Activated naive CD8-positive, alpha-beta T cell treated with anti-CD3 and anti-CD28 coated beads, Interleukin-2, amount 10 ng/mL, durations not matched to agents 7 days and 5 days (primary cell): ENCODE measurements at regions not wholly inside any gene's neighbourhood (a gene's known extent, or its start where the extent isn't known, plus 50 kb on each side); places are given as distances from the start of the nearest gene placed in this dataset.

ENCODE experiments used
- ATAC-seq: fragments of 150-1000 bp; cut with Tn5 transposase; one replicate; pipeline ENCODE4 v1.10.0; 2021; ENCODE audit warnings: low read depth, moderate library complexity
- POLR2A ChIA-PET: fragments of 350-600 bp; sonication (Branson Sonifier 250); formaldehyde crosslinking; loops from one replicate; lab custom pipeline; 2021; ENCODE audit warnings: antibody characterized with exemption; lab: Charles Lee
- DNase-seq: peaks from one replicate; pipeline ENCODE4 v3.0.0; 2021
- H3K27ac Mint-ChIP-seq: one replicate; pipeline ENCODE4 v1.8.0; 2022; ENCODE audit warnings: mild to moderate bottlenecking, mixed read lengths
- H3K27me3 Mint-ChIP-seq: one replicate; pipeline ENCODE4 v1.8.0; 2022; ENCODE audit warnings: mild to moderate bottlenecking, moderate library complexity, mixed read lengths
- H3K36me3 Mint-ChIP-seq: one replicate; pipeline ENCODE4 v1.8.0; 2021; ENCODE audit warnings: mild to moderate bottlenecking, mixed read lengths
- H3K4me1 Mint-ChIP-seq: one replicate; pipeline ENCODE4 v1.8.0; 2021; ENCODE audit warnings: mixed read lengths
- H3K4me3 Mint-ChIP-seq: one replicate; pipeline ENCODE4 v1.8.0; 2022; ENCODE audit warnings: mild to moderate bottlenecking, moderate library complexity, mixed read lengths
- H3K9me3 Mint-ChIP-seq: one replicate; pipeline ENCODE4 v1.8.0; 2021; ENCODE audit warnings: mixed read lengths

DNA sequence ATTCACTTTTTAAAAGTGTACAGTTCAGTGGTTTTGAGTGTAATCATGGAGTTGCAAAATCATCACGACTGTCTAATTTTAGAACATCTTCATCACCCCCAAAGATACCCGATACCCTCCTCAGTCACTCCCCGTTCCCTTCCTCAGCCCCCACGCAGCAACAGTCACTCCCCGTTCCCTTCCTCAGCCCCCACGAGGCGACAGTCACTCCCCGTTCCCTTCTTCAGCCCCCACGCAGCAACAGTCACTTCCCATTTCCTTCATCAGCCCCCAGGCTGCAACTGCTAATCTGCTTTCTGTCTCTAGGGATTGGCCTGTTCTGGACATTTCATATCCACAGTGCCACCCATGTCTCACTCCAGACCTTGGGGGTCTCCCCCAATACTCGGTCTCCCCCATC, 161.6 kb upstream of the PPP2R2D start:
- POLR2A ChIA-PET, result no interaction called here

GRCh38 chr10:131742500-131742951, 158.3 kb upstream of the PPP2R2D start:
- no peaks in the 10 kb centered on the region for H3K9me3 Mint-ChIP-seq
- no peak overlapping the region for H3K4me3 Mint-ChIP-seq
- DNase-seq, result no peak
- H3K36me3 Mint-ChIP-seq, result no peaks in the 10 kb centered on the region
- peaks cover 3% of the 10 kb centered on the region for H3K4me1 Mint-ChIP-seq
- no peak overlapping the region for H3K27ac Mint-ChIP-seq
- POLR2A ChIA-PET, result no interaction called here
- peaks cover 13% of the 10 kb centered on the region for H3K27me3 Mint-ChIP-seq
- no peak for ATAC-seq

More for the DNA sequence above, 161.6 kb upstream of the PPP2R2D start:
- Mint-ChIP-seq H3K36me3 (no peaks in the 10 kb centered on the region), H3K27ac (no peak overlapping the region), H3K4me3 (no peak overlapping the region), H3K4me1 (peaks cover 2% of the 10 kb centered on the region), H3K9me3 (no peaks in the 10 kb centered on the region), H3K27me3 (peaks cover 4% of the 10 kb centered on the region)
- DNase-seq, result no peak
- ATAC-seq, result no peak

DNA sequence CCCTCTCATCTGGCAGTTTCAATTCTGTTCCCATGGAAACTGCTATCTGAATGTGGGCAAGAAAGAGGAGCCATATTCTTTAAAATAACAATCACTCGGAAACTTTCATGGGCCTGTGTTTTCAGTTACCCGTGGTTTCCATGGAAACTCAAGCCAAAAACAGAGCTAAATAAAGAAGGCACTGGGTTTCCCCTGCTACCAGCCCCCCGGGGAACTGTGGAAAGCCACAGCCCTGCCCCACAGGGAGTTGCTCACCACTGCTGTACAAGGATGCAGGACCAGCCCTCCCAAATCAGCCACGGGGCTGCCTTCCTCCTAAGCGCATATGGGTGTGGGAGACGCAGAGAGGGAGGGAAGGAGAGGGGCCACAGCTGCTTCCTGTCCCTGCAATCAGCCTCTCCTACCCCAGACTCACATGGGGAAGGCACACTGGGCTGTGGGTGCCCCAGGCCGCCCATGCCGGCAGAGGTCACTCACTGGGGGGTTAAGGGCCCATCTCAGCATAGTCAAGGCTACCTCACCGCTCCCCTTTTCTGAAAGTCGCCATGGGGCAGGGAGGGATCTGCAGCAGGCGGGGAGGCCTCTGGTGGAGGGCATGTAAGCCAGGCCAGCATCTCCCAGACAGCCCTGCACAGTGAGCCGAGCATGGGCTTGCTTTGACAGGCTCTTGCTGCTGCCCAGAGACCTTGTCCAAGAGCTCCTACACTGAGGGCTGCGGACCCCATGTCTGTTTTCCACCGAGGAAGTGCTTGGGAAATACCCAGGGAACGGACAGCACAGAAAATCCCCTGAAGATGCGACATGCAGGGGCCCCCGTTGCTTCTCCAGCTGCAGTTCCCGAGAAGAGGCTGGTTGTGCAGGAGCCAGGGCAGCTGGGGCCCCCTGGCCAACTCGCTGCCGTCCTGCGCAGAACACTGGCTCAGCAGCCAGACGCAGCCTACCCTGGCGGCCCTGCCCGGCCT, 157.3 kb upstream of the PPP2R2D start:
- DNase-seq (no peak), ATAC-seq (no peak)
- peaks cover 13% of the 10 kb centered on the region for H3K27me3 Mint-ChIP-seq
- H3K9me3 Mint-ChIP-seq, result no peaks in the 10 kb centered on the region
- no peaks in the 10 kb centered on the region for H3K36me3 Mint-ChIP-seq
- POLR2A ChIA-PET, result interaction anchor here (0.6 kb wide), 1 partner anchor 1677 kb away, joined by 3 read pairs; no protein-coding TSS in a partner anchor
- H3K27ac Mint-ChIP-seq, result no peak overlapping the region
- H3K4me1 Mint-ChIP-seq, result peaks cover 3% of the 10 kb centered on the region
- no peak overlapping the region for H3K4me3 Mint-ChIP-seq

- no peak overlapping the region for H3K27ac Mint-ChIP-seq
- no peaks in the 10 kb centered on the region for H3K36me3 Mint-ChIP-seq
- peaks cover 3% of the 10 kb centered on the region for H3K4me1 Mint-ChIP-seq
- ATAC-seq (no peak), DNase-seq (no peak)
- no peaks in the 10 kb centered on the region for H3K9me3 Mint-ChIP-seq
- no peak overlapping the region for H3K4me3 Mint-ChIP-seq
- H3K27me3 Mint-ChIP-seq, result peaks cover 12% of the 10 kb centered on the region
- POLR2A ChIA-PET, result interaction anchor here (0.6 kb wide), 1 partner anchor 1678 kb away, joined by 3 read pairs; no protein-coding TSS in a partner anchor
Observed at GRCh38 chr10:131744346-131744745, 156.5 kb upstream of the PPP2R2D start.

GRCh38 chr10:131745591-131745990, 155.2 kb upstream of the PPP2R2D start:
- Mint-ChIP-seq H3K4me1 (peaks cover 3% of the 10 kb centered on the region), H3K4me3 (no peak overlapping the region)
- no peak for ATAC-seq

GRCh38 chr10:131746241-131746711, 154.5 kb upstream of the PPP2R2D start:
- peaks cover 3% of the 10 kb centered on the region for H3K4me1 Mint-ChIP-seq
- H3K27me3 Mint-ChIP-seq, result peaks cover 11% of the 10 kb centered on the region
- ATAC-seq (no peak), DNase-seq (no peak)
- no peak overlapping the region for H3K4me3 Mint-ChIP-seq
- POLR2A ChIA-PET, result no interaction called here
- H3K9me3 Mint-ChIP-seq, result no peaks in the 10 kb centered on the region
- no peak overlapping the region for H3K27ac Mint-ChIP-seq
- H3K36me3 Mint-ChIP-seq, result no peaks in the 10 kb centered on the region

More at GRCh38 chr10:131745591-131745990, 155.2 kb upstream of the PPP2R2D start:
- POLR2A ChIA-PET, result no interaction called here
- no peaks in the 10 kb centered on the region for H3K36me3 Mint-ChIP-seq
- no peak for DNase-seq
- peaks cover 11% of the 10 kb centered on the region for H3K27me3 Mint-ChIP-seq
- no peaks in the 10 kb centered on the region for H3K9me3 Mint-ChIP-seq
- H3K27ac Mint-ChIP-seq, result no peak overlapping the region

DNA sequence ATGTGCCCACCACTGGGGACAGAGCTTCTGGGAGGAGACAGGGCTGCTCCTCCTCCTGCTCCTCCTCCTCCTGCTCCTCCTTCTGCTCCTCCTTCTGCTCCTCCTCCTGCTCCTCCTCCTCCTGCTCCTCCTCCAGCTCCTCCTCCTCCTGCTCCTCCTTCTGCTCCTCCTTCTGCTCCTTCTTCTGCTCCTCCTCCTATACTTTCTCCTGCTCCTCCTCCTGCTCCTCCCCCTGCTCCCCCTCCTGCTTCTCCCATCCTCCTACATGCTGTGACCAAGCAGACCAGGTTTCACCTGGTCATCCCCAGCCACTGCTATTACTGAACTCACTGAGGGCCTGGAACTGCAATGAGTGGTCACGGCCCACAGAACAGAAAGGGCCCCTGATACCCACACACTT, 154.0 kb upstream of the PPP2R2D start:
- Mint-ChIP-seq H3K36me3 (no peaks in the 10 kb centered on the region), H3K4me3 (no peak overlapping the region), H3K27ac (no peak overlapping the region), H3K4me1 (peaks cover 3% of the 10 kb centered on the region), H3K9me3 (no peaks in the 10 kb centered on the region), H3K27me3 (peaks cover 11% of the 10 kb centered on the region)
- POLR2A ChIA-PET, result no interaction called here
- no peak for DNase-seq
- no peak for ATAC-seq

GRCh38 chr10:131747251-131747650, 153.6 kb upstream of the PPP2R2D start:
- H3K27ac Mint-ChIP-seq, result no peak overlapping the region
- no peak for DNase-seq
- POLR2A ChIA-PET, result no interaction called here

DNA sequence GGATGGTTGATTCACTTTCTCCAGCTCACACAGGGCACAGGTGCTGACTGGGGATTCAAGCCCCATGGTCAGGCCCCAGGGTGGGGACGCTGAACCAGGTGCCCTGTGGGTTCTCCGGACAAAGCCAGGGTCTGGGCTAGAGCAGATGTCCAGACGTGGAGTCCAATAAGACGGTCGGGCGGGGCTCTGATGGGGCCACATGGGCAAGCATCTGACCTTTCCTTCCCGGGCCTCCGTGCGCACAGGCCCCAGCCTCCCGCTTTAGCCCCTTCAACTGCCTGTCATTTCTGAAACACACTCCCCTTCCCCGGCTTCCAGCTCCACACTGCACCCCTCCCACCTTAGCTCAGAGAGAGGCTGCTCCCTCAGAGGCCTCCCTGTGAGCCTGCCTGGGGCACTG, 153.0 kb upstream of the PPP2R2D start:
- DNase-seq (no peak), ATAC-seq (no peak)
- Mint-ChIP-seq H3K27ac (no peak overlapping the region), H3K27me3 (peaks cover 11% of the 10 kb centered on the region), H3K4me3 (no peak overlapping the region), H3K9me3 (no peaks in the 10 kb centered on the region), H3K4me1 (peaks cover 3% of the 10 kb centered on the region), H3K36me3 (no peaks in the 10 kb centered on the region)
- POLR2A ChIA-PET, result no interaction called here

More at GRCh38 chr10:131747251-131747650, 153.6 kb upstream of the PPP2R2D start:
- peaks cover 3% of the 10 kb centered on the region for H3K4me1 Mint-ChIP-seq
- no peak for ATAC-seq
- H3K4me3 Mint-ChIP-seq, result no peak overlapping the region
- H3K36me3 Mint-ChIP-seq, result no peaks in the 10 kb centered on the region
- H3K9me3 Mint-ChIP-seq, result no peaks in the 10 kb centered on the region
- peaks cover 11% of the 10 kb centered on the region for H3K27me3 Mint-ChIP-seq

DNA sequence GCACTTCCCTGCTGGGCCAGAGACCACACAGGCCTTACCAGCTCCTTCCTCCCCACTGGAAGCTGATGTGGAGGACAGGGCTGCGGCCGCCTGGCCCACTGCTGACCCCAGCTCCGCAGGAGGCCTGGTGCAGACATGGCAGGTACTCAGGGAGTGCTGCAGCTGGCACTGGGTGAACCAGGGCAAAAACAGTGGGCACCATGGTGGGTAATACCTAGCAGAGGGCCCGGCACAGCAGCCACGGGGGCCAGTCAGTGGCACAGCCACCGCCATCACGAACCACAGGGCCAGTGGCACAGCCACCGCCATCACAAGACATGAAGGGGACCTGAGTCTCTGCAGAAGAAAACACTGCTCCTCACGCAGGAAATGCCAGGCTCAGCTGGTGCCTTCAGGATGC, 152.6 kb upstream of the PPP2R2D start:
- H3K4me1 Mint-ChIP-seq, result peaks cover 3% of the 10 kb centered on the region
- ATAC-seq (no peak), DNase-seq (no peak)
- peaks cover 11% of the 10 kb centered on the region for H3K27me3 Mint-ChIP-seq
- H3K4me3 Mint-ChIP-seq, result no peak overlapping the region
- no peaks in the 10 kb centered on the region for H3K9me3 Mint-ChIP-seq
- no peak overlapping the region for H3K27ac Mint-ChIP-seq
- POLR2A ChIA-PET, result no interaction called here
- no peaks in the 10 kb centered on the region for H3K36me3 Mint-ChIP-seq

DNA sequence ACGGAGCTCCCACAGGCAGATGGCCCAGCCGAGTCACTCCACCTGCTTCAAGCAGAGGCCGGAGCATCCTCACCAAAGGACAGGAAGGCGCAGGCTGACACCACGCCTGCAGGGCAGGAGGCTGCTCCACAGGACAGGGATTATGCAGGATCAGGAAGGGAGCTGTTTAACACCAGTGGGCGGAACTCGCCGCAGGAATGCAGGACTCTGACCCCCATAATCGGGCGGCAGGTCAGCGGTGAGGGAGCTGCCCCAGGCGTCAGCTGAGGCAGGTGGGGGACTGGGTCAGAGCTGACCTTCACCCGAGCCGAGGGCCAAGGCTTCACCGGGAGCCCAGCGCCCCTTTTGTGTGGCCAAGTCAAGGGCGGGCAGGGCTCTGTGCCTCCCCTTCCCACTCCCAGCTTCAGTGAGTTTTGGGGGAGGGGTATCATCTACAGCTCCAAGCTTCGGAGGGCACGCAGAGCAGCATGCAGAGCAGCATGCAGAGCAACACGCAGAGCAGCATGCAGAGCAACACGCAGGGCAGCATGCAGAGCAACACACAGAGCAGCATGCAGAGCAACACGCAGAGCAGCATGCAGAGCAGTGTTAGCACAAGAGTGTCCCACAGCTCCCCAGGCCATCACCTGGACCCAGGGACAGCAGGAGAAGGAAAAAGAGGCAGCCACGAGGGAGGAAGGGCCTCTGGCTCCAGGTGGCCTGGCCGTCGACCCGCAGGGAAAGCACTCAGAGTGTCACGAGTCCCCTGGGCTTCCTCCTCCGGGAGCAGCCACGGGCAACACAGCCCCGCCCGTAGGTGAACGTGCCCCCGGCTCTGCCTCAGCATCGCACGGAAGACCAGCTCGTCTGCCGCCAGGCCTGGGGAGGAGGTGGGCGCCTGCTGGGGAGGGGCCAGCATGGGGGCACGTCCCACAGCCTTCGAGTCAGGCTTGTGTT, 151.7 kb upstream of the PPP2R2D start:
- POLR2A ChIA-PET, result no interaction called here
- H3K36me3 Mint-ChIP-seq, result no peaks in the 10 kb centered on the region
- H3K4me3 Mint-ChIP-seq, result no peak overlapping the region
- H3K9me3 Mint-ChIP-seq, result no peaks in the 10 kb centered on the region
- H3K27me3 Mint-ChIP-seq, result peaks cover 10% of the 10 kb centered on the region
- H3K27ac Mint-ChIP-seq, result no peak overlapping the region
- peaks cover 2% of the 10 kb centered on the region for H3K4me1 Mint-ChIP-seq
- DNase-seq (no peak), ATAC-seq (no peak)

DNA sequence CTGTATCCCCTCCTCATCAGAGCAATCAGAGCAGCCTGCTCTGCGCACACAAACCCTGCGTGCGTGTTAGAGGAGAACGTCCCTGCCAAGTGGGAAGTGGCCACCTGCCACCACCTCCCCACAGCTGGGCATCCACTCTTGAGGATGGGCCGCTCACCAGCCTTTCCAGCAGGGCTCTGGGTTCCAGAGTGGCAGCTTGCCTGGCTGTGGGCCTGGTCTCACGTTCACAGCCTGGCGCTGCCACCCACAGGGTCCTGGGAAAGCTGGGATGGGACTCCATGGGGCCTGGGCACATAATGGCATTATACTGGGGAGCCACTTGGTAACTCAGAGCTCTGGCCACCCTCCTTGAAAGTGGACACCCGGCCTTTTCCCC, 151.1 kb upstream of the PPP2R2D start:
- ATAC-seq, result no peak
- H3K36me3 Mint-ChIP-seq, result no peaks in the 10 kb centered on the region
- H3K9me3 Mint-ChIP-seq, result no peaks in the 10 kb centered on the region
- H3K4me3 Mint-ChIP-seq, result no peak overlapping the region
- H3K27ac Mint-ChIP-seq, result no peak overlapping the region
- POLR2A ChIA-PET, result no interaction called here
- no peak for DNase-seq
- H3K27me3 Mint-ChIP-seq, result peaks cover 5% of the 10 kb centered on the region
- H3K4me1 Mint-ChIP-seq, result no peaks in the 10 kb centered on the region

GRCh38 chr10:131750171-131750895, 150.5 kb upstream of the PPP2R2D start:
- POLR2A ChIA-PET, result no interaction called here

More at GRCh38 chr10:131750171-131750895, 150.5 kb upstream of the PPP2R2D start:
- no peaks in the 10 kb centered on the region for H3K9me3 Mint-ChIP-seq
- no peaks in the 10 kb centered on the region for H3K4me1 Mint-ChIP-seq
- no peak for DNase-seq
- no peak overlapping the region for H3K4me3 Mint-ChIP-seq
- H3K27ac Mint-ChIP-seq, result no peak overlapping the region
- ATAC-seq, result no peak
- peaks cover 3% of the 10 kb centered on the region for H3K27me3 Mint-ChIP-seq
- no peaks in the 10 kb centered on the region for H3K36me3 Mint-ChIP-seq
